GM19043 (cell line): ENCODE measurements at regions not wholly inside any gene's neighbourhood (a gene's known extent, or its start where the extent isn't known, plus 50 kb on each side); places are given as distances from the start of the nearest gene placed in this dataset.
"Not testable (repeated sequence)": the region's sequence is repeated elsewhere in the genome, so short reads cannot be mapped to it uniquely, and the experiment has no call there.

Experiments used
- ATAC-seq: cut with Tn5 transposase; IDR thresholded peaks from one replicate; pipeline ENCODE4 v1.9.1; 2021; ENCODE audit warnings: low read depth; ENCODE audit not compliant: unreplicated experiment

GRCh38 chr4:164262508-164262907 lies 491.4 kb upstream of the SMIM31 start:
- ATAC-seq, result not testable (repeated sequence)

DNA sequence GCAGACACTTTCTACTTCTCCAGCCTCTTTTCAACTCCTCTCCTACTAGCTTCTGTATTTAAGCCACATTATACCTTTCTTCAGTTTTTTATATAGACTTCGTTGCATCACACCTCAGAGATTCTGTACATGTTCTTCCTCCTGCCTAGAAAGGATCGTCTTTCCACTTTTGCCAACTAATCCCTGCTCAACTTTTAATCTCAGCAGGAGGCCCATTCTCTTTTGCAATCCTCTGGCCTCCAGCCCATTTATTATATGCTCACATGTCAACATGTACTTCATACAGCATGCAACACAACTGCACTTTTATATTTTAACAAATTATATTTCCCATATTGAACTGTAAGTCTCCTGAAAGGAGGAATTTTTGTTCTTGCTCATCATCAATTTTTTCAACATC lies 476.5 kb upstream of the SMIM31 start:
- not testable (repeated sequence) for ATAC-seq

- ATAC-seq, result no peak
Measured at GRCh38 chr4:164287173-164287572, 466.8 kb upstream of the SMIM31 start.

DNA sequence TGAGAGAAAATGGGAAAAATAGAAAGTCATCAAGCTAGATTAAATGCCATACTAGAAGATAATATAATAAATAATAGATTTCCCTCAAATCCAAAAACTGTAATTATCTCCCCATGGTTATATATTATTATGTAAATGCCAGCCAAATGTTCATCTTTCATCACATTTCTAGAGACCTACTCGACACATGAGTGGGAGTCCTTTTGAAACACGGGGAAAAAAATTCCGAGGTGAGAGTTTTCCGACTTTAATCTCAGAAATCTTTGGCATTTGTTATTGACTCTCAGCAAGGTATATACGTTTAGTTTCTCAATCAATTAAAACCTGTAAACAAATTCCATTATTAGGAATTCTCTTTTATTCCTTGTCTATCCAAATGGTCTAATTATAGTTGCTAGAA lies 465.4 kb upstream of the SMIM31 start:
- ATAC-seq, result no peak

GRCh38 chr4:164293203-164293602 lies 460.7 kb upstream of the SMIM31 start:
- no peak for ATAC-seq

DNA sequence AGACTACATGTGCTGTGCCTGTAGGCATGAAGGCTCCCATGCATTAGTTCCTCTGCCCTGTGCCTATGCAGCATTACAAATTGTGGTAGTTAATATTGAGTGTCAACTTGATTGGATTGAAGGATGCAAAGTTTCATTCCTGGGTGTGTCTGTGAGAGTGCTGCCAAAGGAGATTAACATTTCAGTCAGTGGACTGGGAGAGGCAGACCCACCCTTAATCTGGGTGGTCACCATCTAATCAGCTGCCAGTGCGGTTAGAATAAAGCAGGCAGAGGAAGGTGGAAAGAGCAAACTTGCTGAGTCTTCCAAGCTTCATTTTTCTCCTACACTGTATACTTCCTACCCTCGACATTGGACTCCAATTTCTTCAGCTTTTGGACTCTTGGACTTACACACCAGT lies 460.2 kb upstream of the SMIM31 start:
- ATAC-seq, result no peak

DNA sequence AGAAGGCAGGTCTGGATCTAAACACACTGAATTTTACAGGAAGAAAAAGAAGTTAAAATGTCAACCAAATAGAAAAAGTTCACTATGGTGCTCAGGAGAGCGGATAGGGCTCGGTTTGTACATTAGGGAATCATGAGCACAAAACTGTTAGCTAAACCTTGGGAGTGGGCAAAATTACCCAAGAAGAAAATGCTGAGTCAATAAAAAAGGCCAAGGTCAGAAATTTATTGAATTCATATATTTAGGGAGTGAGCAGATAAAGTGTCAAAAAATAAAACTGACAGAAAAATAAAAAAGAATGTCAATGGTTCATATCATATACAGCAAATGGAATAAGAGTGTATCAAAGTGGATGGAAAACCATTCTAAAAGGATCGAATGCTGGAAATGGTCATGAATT lies 452.5 kb upstream of the SMIM31 start:
- no peak for ATAC-seq

GRCh38 chr4:164304101-164304639 lies 449.8 kb upstream of the SMIM31 start:
- ATAC-seq, result no peak

- no peak for ATAC-seq
Measured at GRCh38 chr4:164304861-164305260, 449.1 kb upstream of the SMIM31 start.

DNA sequence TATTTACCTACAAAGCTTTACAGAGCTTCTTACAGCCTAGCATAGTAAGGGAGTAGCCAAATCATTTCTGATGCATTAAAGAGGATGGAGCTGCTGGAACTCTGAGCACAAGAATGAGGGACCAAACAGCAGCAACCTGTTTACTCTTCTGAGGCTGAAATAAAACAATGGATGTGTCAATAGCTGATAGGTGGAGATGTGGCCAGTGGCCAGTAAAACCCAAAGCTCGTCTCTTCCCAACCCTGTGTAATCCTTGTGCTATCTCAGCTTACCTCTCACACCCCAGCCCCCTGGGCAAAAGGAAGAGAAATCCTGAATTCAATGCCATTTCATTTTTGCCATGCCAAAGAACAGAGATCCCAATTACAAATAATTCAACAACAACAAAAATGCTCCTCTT lies 446.7 kb upstream of the SMIM31 start:
- ATAC-seq, result no peak

DNA sequence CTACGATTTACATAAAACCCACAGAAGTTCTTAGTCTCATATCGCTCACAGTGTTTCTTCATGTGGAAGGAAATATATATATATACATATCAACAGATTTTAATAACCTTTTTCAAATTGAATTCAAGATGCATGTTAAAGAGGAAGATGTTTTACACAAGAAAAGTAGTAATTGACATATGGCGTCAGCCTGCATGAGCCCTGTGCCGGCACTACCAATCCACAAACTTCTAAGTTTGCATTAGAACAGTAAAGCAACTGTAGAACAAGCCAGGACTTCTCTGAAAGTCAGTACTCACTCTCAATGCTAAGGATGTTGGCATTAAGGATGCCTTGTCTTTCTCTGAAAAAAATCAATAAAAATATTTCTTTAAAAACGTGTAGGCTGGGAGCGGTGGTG lies 441.3 kb upstream of the SMIM31 start:
- no peak for ATAC-seq

DNA sequence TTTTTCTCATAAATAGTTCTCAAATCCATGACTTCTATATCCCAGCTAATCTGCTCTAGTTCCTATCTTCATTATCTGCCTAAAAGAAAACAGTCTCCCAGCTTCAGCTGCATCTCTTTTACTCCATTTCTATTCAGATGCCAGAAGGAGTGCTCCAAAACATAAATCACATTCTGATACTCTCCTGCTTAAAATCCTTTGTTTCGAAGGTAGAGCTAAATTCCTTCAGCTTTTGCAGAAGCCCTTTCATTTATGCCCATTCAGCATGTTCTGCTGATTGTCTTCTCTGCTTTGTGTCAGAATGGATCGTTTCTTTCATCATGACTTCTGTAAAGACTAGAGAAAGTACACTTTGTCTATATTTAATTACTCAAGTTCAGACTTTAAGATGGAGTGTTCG lies 440.1 kb upstream of the SMIM31 start:
- no peak for ATAC-seq

DNA sequence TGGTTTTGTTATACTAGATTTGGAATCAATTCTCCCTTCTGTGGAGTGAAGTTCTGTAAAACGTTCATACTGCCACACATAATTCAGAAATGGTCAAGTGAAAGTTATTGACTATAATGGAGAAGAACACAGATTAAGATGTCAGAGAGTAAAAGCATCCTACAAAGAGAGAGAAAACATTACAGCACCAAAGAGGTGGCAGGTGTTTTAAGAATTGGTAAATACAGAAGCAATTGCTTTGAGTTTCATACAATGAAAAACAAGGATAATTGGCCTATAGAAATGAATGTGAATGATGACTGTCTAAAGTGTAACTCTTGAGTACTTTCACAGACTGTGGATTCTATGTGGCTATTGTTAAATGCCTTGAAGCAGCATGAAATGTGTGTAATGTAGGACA lies 435.6 kb upstream of the SMIM31 start:
- no peak for ATAC-seq

DNA sequence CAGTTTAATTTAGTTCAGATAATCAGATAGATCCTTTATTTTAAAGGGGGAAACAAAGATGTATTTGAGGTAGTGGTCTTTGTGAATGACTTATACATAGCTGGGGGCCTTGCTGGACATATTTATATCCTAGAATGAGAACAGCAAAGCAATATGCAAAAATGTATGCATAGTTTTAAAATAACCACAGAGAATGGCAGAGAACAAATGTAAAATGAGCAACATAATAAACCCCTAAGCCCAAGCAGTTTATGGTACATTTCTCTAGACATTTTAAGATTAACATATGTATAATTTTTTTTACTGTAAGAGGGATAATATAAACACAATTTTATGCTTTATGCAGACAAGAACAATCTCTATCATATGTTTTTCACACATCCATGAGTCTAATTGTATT lies 434.2 kb upstream of the SMIM31 start:
- ATAC-seq, result no peak

- no peak for ATAC-seq
Measured at GRCh38 chr4:164320847-164321246, 433.1 kb upstream of the SMIM31 start.

DNA sequence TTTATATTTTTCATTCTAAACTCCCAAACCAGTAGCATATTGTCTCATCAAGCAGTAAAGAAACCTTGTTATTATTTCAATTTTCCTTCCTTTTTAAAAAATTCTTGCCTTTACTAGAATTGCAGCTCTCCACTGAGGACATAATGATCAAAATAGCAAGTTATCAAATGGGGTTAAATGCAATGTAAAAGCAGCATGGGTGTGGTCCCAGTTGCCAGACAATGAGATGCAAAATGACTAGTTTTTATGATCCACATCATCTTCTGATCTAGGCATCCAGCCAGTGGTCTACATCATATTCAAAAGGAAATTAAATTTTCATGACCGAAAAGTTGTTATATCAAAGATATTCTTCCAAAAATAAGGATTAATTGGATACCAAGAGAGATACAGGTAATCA lies 427.9 kb upstream of the SMIM31 start:
- ATAC-seq, result no peak

GRCh38 chr4:164337219-164337944 lies 416.5 kb upstream of the SMIM31 start:
- no peak for ATAC-seq

- ATAC-seq, result no peak
Measured at GRCh38 chr4:164343472-164343976, 410.4 kb upstream of the SMIM31 start.

- ATAC-seq, result no peak
Measured at GRCh38 chr4:164345756-164346155, 408.2 kb upstream of the SMIM31 start.

DNA sequence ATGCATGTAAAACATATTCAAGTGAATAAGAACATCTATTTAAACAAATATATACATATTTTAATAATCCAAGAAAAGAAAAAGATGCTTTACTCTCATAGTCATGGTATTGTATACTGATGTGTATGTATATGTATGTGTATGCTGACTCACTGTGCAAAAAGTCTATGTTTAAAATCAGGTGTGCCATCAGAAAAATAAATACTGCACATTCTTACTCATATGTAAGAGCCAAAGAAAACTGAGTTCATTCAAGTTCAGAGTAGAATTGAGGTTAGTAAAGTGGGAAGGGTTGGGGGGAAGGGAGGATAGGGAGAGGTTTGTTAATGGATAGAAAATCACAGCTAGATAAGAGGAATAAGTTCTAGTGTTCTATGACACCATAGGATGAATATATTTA lies 403.9 kb upstream of the SMIM31 start:
- ATAC-seq, result no peak

GRCh38 chr4:164350716-164351115 lies 403.2 kb upstream of the SMIM31 start:
- not testable (repeated sequence) for ATAC-seq

DNA sequence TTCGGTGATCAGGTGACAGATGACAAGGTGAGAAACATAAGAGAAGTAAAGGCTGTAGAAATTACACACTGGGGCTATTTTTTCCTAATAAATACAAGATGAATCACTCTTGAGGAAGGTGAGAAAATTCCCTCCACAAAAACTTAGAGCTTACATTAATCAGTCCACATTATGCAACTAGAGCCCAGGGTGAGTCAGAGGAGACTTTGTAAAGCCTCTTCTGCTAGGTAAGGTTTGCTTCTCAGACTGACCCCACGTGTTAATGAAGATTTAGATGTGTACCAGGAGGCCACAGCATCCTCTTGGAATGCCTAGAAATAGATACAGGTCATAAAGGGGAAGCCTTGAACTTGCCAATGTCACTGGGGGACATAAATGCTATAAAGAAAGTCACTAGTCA lies 396.0 kb upstream of the SMIM31 start:
- no peak for ATAC-seq
